ENCODE measurements at regions not wholly inside any gene's neighbourhood (a gene's known extent, or its start where the extent isn't known, plus 50 kb on each side); places are given as distances from the start of the nearest gene placed in this dataset.

- TF ChIP-seq HNF4A (CRISPR knock-in tag; IDR thresholded peaks at IDR 0.05), result 0 out of 2 replicates have a peak, but pooled peaks have one; percentile 1
- no peak for TF ChIP-seq DZIP1 (CRISPR knock-in tag; IDR thresholded peaks at IDR 0.05)
- TF ChIP-seq PLSCR1 (CRISPR knock-in tag; IDR thresholded peaks at IDR 0.05; ENCODE audit: borderline replicate concordance), result no peak
- no peak for TF ChIP-seq SOX5 (CRISPR knock-in tag; IDR thresholded peaks at IDR 0.05; ENCODE audit: borderline replicate concordance)
- no peak for TF ChIP-seq MEIS1 (CRISPR knock-in tag; IDR thresholded peaks at IDR 0.05; ENCODE audit: borderline replicate concordance)
- TF ChIP-seq ELF1 (CRISPR knock-in tag; IDR thresholded peaks at IDR 0.05), result no peak
- no peak for TF ChIP-seq POLR2AphosphoS5 (IDR thresholded peaks at IDR 0.05; ENCODE audit: low read depth, low read length)
- no peak for TF ChIP-seq IRF1 (CRISPR knock-in tag; IDR thresholded peaks at IDR 0.05; ENCODE audit: low read depth)
- peak; percentile 98 for TF ChIP-seq ZNF44 (CRISPR knock-in tag; IDR thresholded peaks at IDR 0.05)
- TF ChIP-seq ZNF329 (CRISPR knock-in tag; IDR thresholded peaks at IDR 0.05; ENCODE audit: low read depth), result no peak
- no peak for TF ChIP-seq PCBP2 (optimal IDR thresholded peaks at IDR 0.05; ENCODE audit: low read depth, low read length, poor library complexity, severe bottlenecking)
- TF ChIP-seq CC2D1A (CRISPR knock-in tag; IDR thresholded peaks at IDR 0.05), result no peak
- TF ChIP-seq ZNF598 (CRISPR knock-in tag; IDR thresholded peaks at IDR 0.05; ENCODE audit: borderline replicate concordance), result 0 out of 2 replicates have a peak, but pooled peaks have one; percentile 21
- TF ChIP-seq HOXD1 (CRISPR knock-in tag; IDR thresholded peaks at IDR 0.05), result no peak
- no peak for TF ChIP-seq KIAA2018 (CRISPR knock-in tag; IDR thresholded peaks at IDR 0.05; ENCODE audit: borderline replicate concordance)
- no peak for TF ChIP-seq RXRB (CRISPR knock-in tag; IDR thresholded peaks at IDR 0.05; ENCODE audit: borderline replicate concordance)
- no peak for TF ChIP-seq ZSCAN22 (CRISPR knock-in tag; IDR thresholded peaks at IDR 0.05)
- peak; percentile 37 for TF ChIP-seq TEAD3 (CRISPR knock-in tag; optimal IDR thresholded peaks at IDR 0.05; ENCODE audit: borderline replicate concordance)
- TF ChIP-seq ZFY (CRISPR knock-in tag; IDR thresholded peaks at IDR 0.05), result no peak
These were observed 89.2 kb downstream of the VEGFA start (continued) for GRCh38 chr6:43859213-43859612.
